ENCODE measurements at regions not wholly inside any gene's neighbourhood (a gene's known extent, or its start where the extent isn't known, plus 50 kb on each side); places are given as distances from the start of the nearest gene placed in this dataset.

- no peak for DNase-seq
Observed at GRCh38 chr14:26773906-26774593, 176.2 kb upstream of the NOVA1 start.

DNA sequence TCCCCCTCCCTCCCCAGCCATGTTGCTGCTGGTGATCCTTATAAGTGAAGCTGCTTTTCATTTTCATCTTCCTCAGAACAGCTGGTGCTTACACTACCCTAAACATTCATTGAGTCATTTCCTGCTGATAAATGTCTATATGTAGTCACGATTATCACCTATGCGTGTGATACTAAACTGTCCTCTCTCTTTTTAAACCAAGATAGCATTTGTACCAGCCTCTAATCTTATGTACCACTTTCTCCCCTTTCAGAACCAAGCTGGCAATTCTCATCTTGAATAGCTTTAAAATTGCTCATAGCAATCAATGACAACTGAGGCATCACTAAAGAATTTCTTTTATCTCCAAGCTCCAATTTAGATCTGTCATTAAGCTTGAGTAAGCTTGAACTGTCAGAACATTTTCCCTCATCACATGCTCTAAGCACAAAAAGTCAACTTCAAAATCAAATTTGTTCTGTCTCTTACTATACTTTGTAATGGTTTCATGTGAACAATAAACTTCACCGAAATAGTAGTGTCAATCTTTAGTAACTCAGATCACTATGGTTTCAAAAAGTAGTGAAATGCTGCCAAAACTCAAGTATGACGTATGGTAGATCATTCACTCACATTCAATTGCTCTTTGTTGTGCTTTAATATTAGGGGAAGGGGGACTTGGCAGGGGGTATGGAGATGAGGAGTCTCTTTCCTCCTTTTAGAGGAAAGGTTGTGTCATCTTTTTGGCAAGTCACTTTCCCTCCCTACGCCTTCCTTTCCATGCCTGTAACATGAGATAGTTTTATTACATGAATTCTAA is 178.1 kb upstream of the NOVA1 start:
- peak; percentile 68 for DNase-seq

DNA sequence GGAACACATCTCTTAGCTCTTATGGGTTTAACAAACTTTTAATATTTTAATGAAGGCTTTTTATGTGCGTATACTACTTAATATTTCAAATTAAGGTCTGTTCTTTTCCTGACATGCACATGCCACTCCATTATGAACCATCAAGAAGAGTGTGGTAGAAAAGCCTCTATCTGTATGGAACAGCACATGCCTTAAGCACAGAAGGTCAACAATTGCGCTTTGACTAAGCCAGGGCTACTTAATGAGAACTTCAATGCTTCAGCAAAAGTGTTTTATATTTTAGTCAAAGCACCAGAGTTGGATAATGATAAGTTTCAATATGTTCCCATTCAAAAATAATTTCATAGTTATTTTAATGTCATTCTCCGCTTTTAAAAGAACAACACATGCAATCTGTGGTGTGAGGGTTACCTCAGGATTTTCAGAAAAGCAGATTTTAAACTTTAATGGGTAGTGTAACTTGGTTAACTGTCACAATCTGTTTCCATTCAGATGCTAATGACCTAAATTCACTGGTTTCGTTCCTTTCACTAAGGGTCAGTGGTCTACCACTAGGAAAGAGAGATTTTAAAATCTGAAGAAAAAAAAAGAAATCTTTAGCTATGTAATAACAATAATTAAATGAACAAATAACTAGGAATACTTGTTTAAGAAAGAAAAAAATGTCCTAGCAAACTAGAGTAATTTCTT is 193.4 kb upstream of the NOVA1 start:
- DNase-seq = no peak

- DNase-seq = peak; percentile 42
Observed at GRCh38 chr14:26794731-26795130, 196.9 kb upstream of the NOVA1 start.

DNA sequence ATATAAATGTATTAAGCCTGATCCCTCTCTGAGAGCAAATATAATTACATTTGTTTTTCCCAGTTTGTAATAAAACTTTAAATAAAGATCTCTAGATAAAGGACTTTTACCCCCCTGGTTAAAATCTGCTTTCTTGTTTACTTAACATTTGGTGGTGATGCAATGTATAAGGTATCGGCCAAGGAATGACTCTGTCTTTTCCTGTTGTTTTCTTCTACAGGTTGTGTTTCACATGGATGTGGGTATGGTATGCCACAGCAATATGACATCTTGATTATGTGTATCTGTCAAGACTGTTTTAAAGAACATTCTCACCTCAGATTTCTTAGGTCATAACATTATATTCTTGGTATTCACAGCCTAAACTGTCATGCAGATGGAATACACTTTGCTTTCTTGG is 210.6 kb upstream of the NOVA1 start:
- DNase-seq = no peak

DNA sequence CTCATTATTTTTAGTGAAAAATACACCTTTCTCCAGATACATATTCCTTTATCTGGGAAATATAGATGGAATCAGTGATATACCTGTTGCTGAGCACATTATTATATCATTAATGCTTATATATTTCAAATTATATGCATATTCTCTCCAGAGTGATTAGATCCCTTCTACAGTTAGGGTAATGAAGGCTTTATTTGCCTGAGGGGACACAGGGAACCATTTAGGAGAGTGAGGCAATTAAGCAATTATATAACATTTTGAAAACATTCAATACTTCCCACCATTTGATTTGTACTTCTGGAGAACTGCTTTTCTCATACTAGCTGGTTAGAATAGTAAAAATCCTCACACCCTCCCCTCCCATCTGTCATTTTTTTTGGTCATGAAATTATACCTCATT is 212.8 kb upstream of the NOVA1 start:
- no peak for DNase-seq

DNA sequence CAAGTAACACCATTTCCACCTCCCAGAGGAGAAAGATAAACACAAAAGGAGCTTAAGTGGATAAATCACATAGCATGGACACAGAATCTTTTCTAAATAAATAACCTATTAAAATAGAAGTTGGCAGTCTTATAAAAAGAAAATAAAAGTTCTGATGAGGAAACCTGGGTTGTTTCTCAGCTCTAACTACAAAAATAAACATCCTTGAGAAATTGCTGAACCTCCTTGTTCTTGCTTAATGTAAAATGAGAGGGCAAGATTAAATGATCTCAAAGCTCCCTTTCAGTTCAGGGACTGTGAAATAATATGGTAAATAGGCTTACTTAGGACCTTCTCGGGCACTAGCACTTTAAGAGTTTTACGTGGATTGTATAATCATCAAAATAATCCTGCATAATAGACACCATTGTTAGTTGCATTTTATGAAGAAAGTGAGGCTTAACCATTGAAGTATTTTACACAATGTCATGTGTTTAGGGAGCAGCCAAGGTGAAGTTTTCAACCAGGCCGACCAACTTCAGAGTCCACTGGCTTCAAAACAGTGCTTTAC is 214.0 kb upstream of the NOVA1 start:
- no peak for DNase-seq

DNA sequence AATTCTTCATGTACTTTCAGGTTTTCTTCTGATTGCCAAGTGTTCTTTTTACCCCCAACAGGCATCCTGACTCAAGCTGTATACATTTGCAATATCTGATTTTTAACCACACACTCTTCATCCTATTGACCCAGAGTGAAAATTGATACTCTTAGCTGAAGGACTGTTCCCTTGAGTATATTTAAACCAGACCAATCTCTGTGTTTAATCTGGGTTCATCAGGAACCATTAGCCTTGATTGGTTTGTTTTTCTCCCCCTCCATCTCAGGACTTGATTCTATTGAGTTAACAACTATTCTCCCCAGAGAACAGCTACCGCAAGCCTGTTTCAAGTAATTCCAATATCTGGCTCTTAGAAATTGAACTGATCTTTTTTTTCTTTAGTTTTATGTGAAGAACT is 222.3 kb upstream of the NOVA1 start:
- DNase-seq = peak; percentile 74

- peak; percentile 32 for DNase-seq
Observed at GRCh38 chr14:26820572-26820971, 222.7 kb upstream of the NOVA1 start.

- no peak for DNase-seq
Observed at GRCh38 chr14:26828741-26829140, 230.9 kb upstream of the NOVA1 start.

GRCh38 chr14:26833621-26834176 is 235.9 kb upstream of the NOVA1 start:
- peak; percentile 11 for DNase-seq

DNA sequence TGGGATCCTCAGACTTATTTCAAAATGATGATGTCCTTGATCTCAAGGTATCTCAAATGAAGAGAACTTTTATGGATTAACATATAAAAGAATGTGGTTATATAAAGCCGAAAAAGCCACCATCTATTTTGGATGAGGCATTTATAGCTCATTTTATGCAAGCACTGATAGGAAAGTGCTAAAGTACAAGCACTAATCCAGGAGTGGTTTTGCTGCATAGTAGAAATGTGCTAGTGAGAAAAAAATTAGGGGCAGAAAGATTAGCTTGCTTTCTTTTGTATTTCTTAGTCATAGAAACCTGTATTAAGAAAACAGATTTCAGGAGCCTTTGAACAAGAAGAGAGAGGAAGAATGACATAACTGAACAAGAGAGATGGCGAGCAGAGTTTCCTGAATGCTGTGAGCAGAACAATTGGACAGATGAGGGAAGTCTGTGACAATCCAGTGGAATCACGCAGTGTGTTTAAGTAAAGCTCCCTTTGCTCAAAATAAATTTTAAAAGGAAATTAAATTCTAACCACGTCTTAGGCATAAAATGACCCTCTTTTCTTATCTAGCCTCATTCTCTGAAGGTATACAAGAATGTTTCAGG is 238.2 kb upstream of the NOVA1 start:
- DNase-seq = no peak

- peak; percentile 55 for DNase-seq
Observed at GRCh38 chr14:26839481-26839880, 241.6 kb upstream of the NOVA1 start.

DNA sequence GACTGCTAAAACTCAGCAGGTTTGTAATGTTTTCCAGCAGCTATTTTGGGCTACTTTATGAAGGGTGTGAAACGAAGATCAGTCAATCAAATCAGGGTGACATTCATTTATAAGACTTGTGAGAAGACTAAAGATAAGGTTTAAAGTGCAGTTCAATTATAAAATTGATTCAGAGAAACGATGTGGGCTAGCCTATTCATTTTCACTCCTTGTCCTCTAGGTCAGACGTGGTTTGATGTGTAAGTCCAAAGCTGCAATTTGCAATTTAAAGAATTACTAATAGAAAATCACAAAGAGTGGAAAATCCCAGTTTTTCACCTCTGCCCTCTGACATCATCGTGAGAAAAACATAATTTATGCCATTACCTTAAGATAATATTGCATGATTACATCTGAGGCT is 243.5 kb upstream of the NOVA1 start:
- DNase-seq = peak; percentile 64

GRCh38 chr14:26841920-26842741 is 244.3 kb upstream of the NOVA1 start:
- peak; percentile 99 for DNase-seq

DNA sequence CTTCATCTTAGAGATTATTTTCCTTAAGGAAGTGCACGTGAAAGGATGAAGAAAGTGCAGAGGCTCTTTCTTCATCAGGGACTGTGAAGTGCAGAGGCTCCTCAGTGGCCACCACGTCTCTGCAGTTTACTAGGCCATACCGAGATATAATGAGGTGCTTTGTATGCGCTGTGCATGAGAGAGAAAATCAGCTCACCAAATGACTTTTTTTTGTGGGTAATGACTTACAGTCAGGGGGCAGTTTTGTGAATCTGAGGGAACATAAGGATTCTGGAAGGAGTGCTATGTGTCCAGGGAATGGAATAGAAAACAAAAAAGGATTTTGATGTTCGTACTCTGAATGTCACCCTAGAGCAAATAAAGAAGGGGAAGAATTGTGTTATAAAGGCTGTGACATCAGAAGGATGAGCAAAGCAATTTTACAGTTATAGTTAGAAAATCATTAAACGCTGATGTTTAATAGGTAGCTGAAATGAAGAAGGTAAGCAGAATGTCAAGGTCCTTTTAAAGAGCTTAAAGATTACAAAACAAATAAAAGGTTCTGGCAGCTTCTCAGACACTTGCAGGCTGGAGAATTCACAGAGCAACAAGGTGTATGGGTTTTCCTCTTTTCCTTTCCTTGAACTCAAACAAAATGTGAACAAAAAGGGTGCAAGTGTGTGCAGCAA is 247.5 kb upstream of the NOVA1 start:
- DNase-seq = no peak

DNA sequence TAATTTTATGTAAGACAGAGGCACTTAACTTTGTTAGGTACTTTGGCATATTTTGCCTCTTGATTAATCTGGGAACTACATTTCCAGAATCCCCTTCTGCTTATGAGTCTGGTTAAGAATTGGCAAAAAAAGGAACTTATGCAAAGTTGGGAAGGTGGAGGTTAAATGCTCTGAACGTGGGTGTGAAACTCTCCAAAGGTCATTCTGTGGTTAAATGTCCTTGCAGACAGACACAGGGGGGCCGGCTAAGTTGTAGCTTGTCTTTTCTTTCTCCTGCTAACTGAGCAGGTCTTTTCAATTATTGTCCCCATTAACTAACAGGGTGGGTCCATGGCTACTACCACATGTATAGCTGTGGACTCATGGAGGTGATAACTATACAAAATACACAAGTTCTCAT is 248.6 kb upstream of the NOVA1 start:
- DNase-seq = no peak

- DNase-seq = no peak
Observed at GRCh38 chr14:26849514-26849913, 251.7 kb upstream of the NOVA1 start.

GRCh38 chr14:26851793-26852192 is 254.0 kb upstream of the NOVA1 start:
- no peak for DNase-seq

GRCh38 chr14:26855077-26855753 is 257.4 kb upstream of the NOVA1 start:
- DNase-seq = peak; percentile 57
